Esophagus mucosa (tissue), 1 donor: ENCODE measurements at regions not wholly inside any gene's neighbourhood (a gene's known extent, or its start where the extent isn't known, plus 50 kb on each side); places are given as distances from the start of the nearest gene placed in this dataset.
"Not testable (repeated sequence)": the region's sequence is repeated elsewhere in the genome, so short reads cannot be mapped to it uniquely, and the experiment has no call there.

ENCODE experiments used
- ATAC-seq: fragments of 200-7000 bp; cut with Tn5 transposase; one replicate; pipeline ENCODE4 v1.9.1; 2020
- donor health status: DM: yes; HTN: yes; CAD: no.

DNA sequence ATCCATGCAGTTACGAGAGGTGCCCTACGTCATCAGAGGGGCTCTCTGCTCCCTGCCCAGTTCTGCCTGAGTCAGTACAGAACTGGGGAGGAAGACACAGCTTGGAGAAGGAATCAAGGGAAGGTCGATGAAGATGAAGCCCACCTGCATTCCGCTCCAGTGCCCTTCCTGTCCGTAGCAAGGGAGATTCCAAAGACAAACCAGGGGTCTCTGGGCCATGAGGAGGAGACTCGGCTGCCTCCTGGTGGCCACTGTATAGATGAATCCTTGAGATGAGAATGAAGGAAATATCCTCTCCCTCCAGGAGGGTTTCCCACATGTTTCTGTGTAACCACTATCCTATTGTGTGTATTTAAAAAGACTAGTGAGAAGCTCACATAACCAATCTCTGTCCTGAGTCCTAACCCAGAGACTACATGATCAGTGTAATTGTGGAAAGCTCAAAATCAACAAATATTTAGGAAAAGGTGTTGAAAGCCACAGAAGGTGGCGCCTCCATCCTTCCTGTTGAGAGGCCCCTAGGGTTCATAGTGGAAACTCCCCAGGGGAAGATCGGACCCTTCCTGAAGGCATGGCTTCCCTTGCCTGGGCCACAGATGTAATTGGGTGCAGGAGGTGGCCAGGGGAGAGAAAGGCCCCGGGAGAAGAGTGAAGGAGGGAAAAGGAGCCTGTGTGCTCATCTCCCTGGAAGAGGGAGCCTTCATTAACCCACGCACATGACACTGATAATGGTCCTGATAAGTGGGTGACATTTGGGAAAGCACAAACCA is 67.0 kb upstream of the LYZL2 start:
- ATAC-seq = not testable (repeated sequence)

- ATAC-seq = peak; percentile 94
Observed at GRCh38 chr10:30695481-30696236, 66.1 kb upstream of the LYZL2 start.

- ATAC-seq = no peak
Observed at GRCh38 chr10:30694518-30695228, 65.1 kb upstream of the LYZL2 start.

DNA sequence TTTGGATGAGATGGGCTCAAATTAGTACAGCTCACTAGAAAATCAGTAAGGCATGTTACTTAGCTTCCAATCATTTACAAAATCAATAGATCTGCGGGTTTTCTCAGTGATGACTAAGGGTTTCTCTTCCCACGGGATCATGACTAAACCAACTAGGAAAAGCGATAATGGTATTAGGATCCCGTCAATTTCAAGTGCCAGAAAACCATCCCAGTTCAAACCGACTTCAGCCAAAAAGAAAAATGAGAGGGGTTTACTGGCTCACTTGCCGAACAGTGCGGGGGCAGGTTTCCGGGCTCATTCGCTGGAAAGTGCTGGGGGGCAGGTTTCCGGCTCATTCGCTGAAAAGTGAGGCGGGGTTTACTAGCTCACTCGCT is 62.1 kb upstream of the LYZL2 start:
- ATAC-seq = no peak

- ATAC-seq = not testable (repeated sequence)
Observed at GRCh38 chr10:30690948-30691638, 61.5 kb upstream of the LYZL2 start.

DNA sequence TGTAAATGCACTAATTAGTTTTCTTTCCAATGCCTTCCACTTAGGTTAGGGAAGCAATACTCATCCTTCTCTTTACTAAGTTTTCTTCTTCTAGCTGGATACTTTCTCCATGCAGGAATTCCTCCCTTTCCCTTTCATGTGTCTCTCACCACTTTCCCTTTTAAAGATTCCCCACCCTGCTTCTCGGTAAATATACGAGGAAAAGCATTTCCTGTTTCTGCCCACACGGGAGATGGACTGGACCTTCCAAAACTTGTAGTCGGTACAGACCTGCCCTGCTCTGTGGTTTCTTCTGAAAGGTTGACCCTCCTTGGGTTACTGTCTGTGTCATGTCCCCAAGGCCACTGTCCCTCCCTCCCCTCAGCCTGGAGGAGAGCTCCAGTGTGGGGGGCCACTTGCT is 58.9 kb upstream of the LYZL2 start:
- ATAC-seq = no peak

- ATAC-seq = peak; percentile 79
Observed at GRCh38 chr10:30687698-30688213, 58.2 kb upstream of the LYZL2 start.

DNA sequence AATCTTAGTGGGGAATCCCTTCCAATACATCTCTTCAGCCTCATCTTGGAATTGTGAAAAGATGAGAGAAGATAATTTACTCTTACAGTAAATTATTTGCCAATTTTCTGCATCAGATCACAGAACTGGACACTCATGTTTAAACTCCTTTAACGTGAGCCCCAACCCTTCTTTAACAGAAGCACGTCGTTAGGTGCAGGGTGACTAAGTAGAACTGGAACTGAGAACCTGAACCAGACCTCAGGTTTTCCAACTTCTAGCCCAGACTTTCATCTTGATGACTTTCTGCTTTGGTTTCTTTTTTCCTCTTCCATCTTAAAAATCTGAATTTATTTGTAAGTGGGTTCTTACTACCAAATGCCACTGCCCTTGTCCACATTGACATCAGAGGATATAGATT is 57.2 kb upstream of the LYZL2 start:
- ATAC-seq = no peak

GRCh38 chr10:30683496-30683895 is 53.9 kb upstream of the LYZL2 start:
- no peak for ATAC-seq

- ATAC-seq = peak; percentile 87
Observed at GRCh38 chr10:30682377-30683199, 53.0 kb upstream of the LYZL2 start.

DNA sequence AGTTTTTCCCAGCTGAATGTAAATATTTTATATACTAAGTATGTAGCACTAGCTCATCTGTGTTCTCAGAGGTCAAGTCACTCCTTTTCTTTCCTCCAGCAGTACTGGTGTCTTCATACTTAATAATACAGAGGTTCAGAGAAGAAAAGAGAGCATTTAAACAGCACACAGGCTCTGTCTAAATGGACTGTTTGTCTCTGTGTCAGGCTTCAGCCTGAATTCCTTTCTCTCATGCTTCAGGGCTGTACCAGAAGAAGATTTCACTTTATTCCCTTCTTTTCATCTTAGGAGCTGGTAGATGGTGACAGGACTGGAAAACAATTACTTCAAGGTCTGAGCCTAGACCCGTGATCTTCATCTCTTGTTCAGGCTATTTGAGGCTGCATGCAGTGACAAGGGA is 51.4 kb upstream of the LYZL2 start:
- ATAC-seq = no peak
